ENCODE measurements at regions not wholly inside any gene's neighbourhood (a gene's known extent, or its start where the extent isn't known, plus 50 kb on each side); places are given as distances from the start of the nearest gene placed in this dataset.

DNA sequence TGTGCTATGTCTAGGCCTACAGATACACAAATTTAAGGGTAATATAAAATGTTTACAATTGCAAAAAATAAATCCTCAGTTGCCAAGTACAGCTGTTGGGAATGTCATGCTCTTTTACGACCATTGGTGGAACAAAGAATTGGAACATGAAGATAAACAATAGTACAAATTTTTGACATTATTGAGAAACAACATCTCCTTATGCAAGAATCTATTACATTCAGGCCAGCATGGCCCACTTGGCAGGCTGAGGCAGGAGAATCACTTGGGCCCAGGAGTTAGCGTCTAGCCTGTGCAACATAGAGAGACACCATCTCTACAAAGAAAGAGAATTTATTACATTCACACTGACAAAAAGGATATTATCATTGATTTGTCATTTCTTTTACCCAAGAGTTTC is 135.9 kb upstream of the NTF3 start:
- TF ChIP-seq CTCF (conservative IDR thresholded peaks at IDR 0.05 in 1 of 2, IDR thresholded peaks at IDR 0.05 in 1 of 2; ENCODE audit: extremely low read depth in 1 of 2, insufficient read depth in 1 of 2, low read depth in 1 of 2, low read length in 2 of 2) (no peak), EZH2 (IDR thresholded peaks at IDR 0.05; ENCODE audit: borderline replicate concordance, low read length) (no peak)
